Effector memory CD4-positive, alpha-beta T cell (primary cell): ENCODE measurements at regions not wholly inside any gene's neighbourhood (a gene's known extent, or its start where the extent isn't known, plus 50 kb on each side); places are given as distances from the start of the nearest gene placed in this dataset.

Experiments
- DNase-seq, 3 donors: peaks; one replicate each; pipeline ENCODE4 v3.0.0-alpha.2; 2020
- H3K27ac ChIP-seq: 2 replicates; pipeline ENCODE4 v1.7.0; 2013; ENCODE audit warnings: mild to moderate bottlenecking, low read length, moderate library complexity; ENCODE audit not compliant: insufficient read depth, poor library complexity, severe bottlenecking
- H3K27me3 ChIP-seq: replicated peaks from 2 replicates; pipeline ENCODE4 v1.7.0; 2013; ENCODE audit warnings: mild to moderate bottlenecking, low read length; ENCODE audit not compliant: insufficient read depth, control insufficient read depth, poor library complexity, severe bottlenecking
- H3K36me3 ChIP-seq: 2 replicates; pipeline ENCODE4 v1.7.0; 2013; ENCODE audit warnings: mild to moderate bottlenecking, low read length, moderate library complexity; ENCODE audit not compliant: control insufficient read depth, insufficient read depth
- H3K4me1 ChIP-seq: 2 replicates; pipeline ENCODE4 v1.7.0; 2013; ENCODE audit warnings: low read length, mild to moderate bottlenecking; ENCODE audit not compliant: control insufficient read depth, insufficient read depth, poor library complexity, severe bottlenecking
- H3K4me3 ChIP-seq: 2 replicates; pipeline ENCODE4 v1.7.0; 2013; ENCODE audit warnings: low read length, low read depth, mild to moderate bottlenecking; ENCODE audit not compliant: insufficient read depth, poor library complexity, severe bottlenecking
- H3K9me3 ChIP-seq: 2 replicates; pipeline ENCODE4 v1.7.0; 2013; ENCODE audit warnings: mild to moderate bottlenecking, low read length, moderate library complexity; ENCODE audit not compliant: control insufficient read depth

- Histone ChIP-seq H3K4me3 (no peak overlapping the region), H3K9me3 (no peaks in the 10 kb centered on the region), H3K27me3 (no peaks in the 10 kb centered on the region), H3K27ac (no peak overlapping the region), H3K4me1 (no peaks in the 10 kb centered on the region), H3K36me3 (no peaks in the 10 kb centered on the region)
- DNase-seq: no peak
Observed at GRCh38 chr1:199404191-199404590, 623.3 kb upstream of the NR5A2 start.

GRCh38 chr1:199404976-199405375 is 622.5 kb upstream of the NR5A2 start:
- Histone ChIP-seq H3K27me3 (peaks cover under 1% of the 10 kb centered on the region), H3K9me3 (no peaks in the 10 kb centered on the region), H3K4me1 (no peaks in the 10 kb centered on the region), H3K27ac (no peak overlapping the region), H3K36me3 (no peaks in the 10 kb centered on the region), H3K4me3 (no peak overlapping the region)
- no peak for DNase-seq

- DNase-seq: no peak
- Histone ChIP-seq H3K27me3 (peaks cover 6% of the 10 kb centered on the region), H3K27ac (no peak overlapping the region), H3K4me1 (no peaks in the 10 kb centered on the region), H3K9me3 (no peaks in the 10 kb centered on the region), H3K36me3 (no peaks in the 10 kb centered on the region), H3K4me3 (no peak overlapping the region)
Observed at GRCh38 chr1:199405634-199406196, 621.8 kb upstream of the NR5A2 start.

- Histone ChIP-seq H3K27ac (no peak overlapping the region), H3K36me3 (no peaks in the 10 kb centered on the region), H3K9me3 (no peaks in the 10 kb centered on the region), H3K27me3 (peaks cover 6% of the 10 kb centered on the region), H3K4me3 (no peak overlapping the region), H3K4me1 (no peaks in the 10 kb centered on the region)
- no peak for DNase-seq
Observed at GRCh38 chr1:199410462-199410861, 617.0 kb upstream of the NR5A2 start.

GRCh38 chr1:199411506-199411905 is 616.0 kb upstream of the NR5A2 start:
- Histone ChIP-seq H3K9me3 (no peaks in the 10 kb centered on the region), H3K27me3 (peaks cover 6% of the 10 kb centered on the region), H3K4me3 (no peak overlapping the region), H3K27ac (no peak overlapping the region), H3K36me3 (no peaks in the 10 kb centered on the region), H3K4me1 (no peaks in the 10 kb centered on the region)
- DNase-seq: no peak

- no peak for DNase-seq
- Histone ChIP-seq H3K27ac (no peak overlapping the region), H3K36me3 (no peaks in the 10 kb centered on the region), H3K4me3 (no peak overlapping the region), H3K27me3 (peaks cover 4% of the 10 kb centered on the region), H3K4me1 (no peaks in the 10 kb centered on the region), H3K9me3 (no peaks in the 10 kb centered on the region)
Observed at GRCh38 chr1:199422206-199422605, 605.3 kb upstream of the NR5A2 start.

- no peak for DNase-seq
- no peak overlapping the region for H3K4me3 ChIP-seq
- no peaks in the 10 kb centered on the region for H3K27me3 ChIP-seq
- no peaks in the 10 kb centered on the region for H3K9me3 ChIP-seq
- H3K4me1 ChIP-seq: no peaks in the 10 kb centered on the region
- no peak overlapping the region for H3K27ac ChIP-seq
- H3K36me3 ChIP-seq: no peaks in the 10 kb centered on the region
Observed at GRCh38 chr1:199447906-199448305, 579.6 kb upstream of the NR5A2 start.

- no peaks in the 10 kb centered on the region for H3K4me1 ChIP-seq
- H3K27me3 ChIP-seq: no peaks in the 10 kb centered on the region
- H3K9me3 ChIP-seq: no peaks in the 10 kb centered on the region
- no peak for DNase-seq
- H3K4me3 ChIP-seq: no peak overlapping the region
- no peaks in the 10 kb centered on the region for H3K36me3 ChIP-seq
- no peak overlapping the region for H3K27ac ChIP-seq
Observed at GRCh38 chr1:199448646-199449045, 578.9 kb upstream of the NR5A2 start.

GRCh38 chr1:199449221-199449620 is 578.3 kb upstream of the NR5A2 start:
- Histone ChIP-seq H3K27ac (no peak overlapping the region), H3K9me3 (no peaks in the 10 kb centered on the region), H3K36me3 (no peaks in the 10 kb centered on the region), H3K4me1 (no peaks in the 10 kb centered on the region), H3K4me3 (no peak overlapping the region), H3K27me3 (no peaks in the 10 kb centered on the region)
- no peak for DNase-seq

GRCh38 chr1:199449681-199450080 is 577.8 kb upstream of the NR5A2 start:
- no peaks in the 10 kb centered on the region for H3K36me3 ChIP-seq
- H3K4me1 ChIP-seq: no peaks in the 10 kb centered on the region
- no peaks in the 10 kb centered on the region for H3K27me3 ChIP-seq
- H3K4me3 ChIP-seq: no peak overlapping the region
- H3K27ac ChIP-seq: no peak overlapping the region
- H3K9me3 ChIP-seq: no peaks in the 10 kb centered on the region
- DNase-seq: no peak
